T-helper 2 cell treated with Interferon-gamma antibody and Interleukin-4, amounts not matched to agents 5 μg/mL and 100 μg/mL, for 36 hours (primary cell): ENCODE measurements at regions not wholly inside any gene's neighbourhood (a gene's known extent, or its start where the extent isn't known, plus 50 kb on each side); places are given as distances from the start of the nearest gene placed in this dataset.
A peak's percentile ranks its signal among the peaks of the same experiment; 100 is the strongest.

Source experiments
- DNase-seq: peaks from one replicate; pipeline ENCODE4 v3.0.0; 2021; ENCODE audit warnings: low spot score
- H3K27ac Mint-ChIP-seq: one replicate; pipeline ENCODE4 v1.8.0; 2021; ENCODE audit warnings: mild to moderate bottlenecking, mixed read lengths
- H3K27me3 Mint-ChIP-seq: one replicate; pipeline ENCODE4 v1.8.0; 2021; ENCODE audit warnings: low read depth, mixed read lengths
- H3K36me3 Mint-ChIP-seq: one replicate; pipeline ENCODE4 v1.8.0; 2021; ENCODE audit warnings: low read depth, mixed read lengths
- H3K4me1 Mint-ChIP-seq: one replicate; pipeline ENCODE4 v1.8.0; 2021; ENCODE audit warnings: low read depth, mixed read lengths
- H3K4me3 Mint-ChIP-seq: one replicate; pipeline ENCODE4 v1.8.0; 2022; ENCODE audit warnings: mild to moderate bottlenecking, moderate library complexity, mixed read lengths
- H3K9me3 Mint-ChIP-seq: one replicate; pipeline ENCODE4 v1.8.0; 2021; ENCODE audit warnings: mixed read lengths

- H3K27ac Mint-ChIP-seq, result no peak overlapping the region
- no peaks in the 10 kb centered on the region for H3K36me3 Mint-ChIP-seq
- no peak for DNase-seq
- no peaks in the 10 kb centered on the region for H3K27me3 Mint-ChIP-seq
- H3K4me1 Mint-ChIP-seq, result no peaks in the 10 kb centered on the region
- no peak overlapping the region for H3K4me3 Mint-ChIP-seq
- H3K9me3 Mint-ChIP-seq, result no peaks in the 10 kb centered on the region
These were observed 179.6 kb downstream of the GASK1B start for GRCh38 chr4:157992948-157993839.

- no peak for DNase-seq
These were observed 180.7 kb downstream of the GASK1B start for GRCh38 chr4:157992038-157992705.

GRCh38 chr4:157988641-157989040 lies 184.2 kb downstream of the GASK1B start:
- no peak overlapping the region for H3K4me3 Mint-ChIP-seq
- no peak overlapping the region for H3K27ac Mint-ChIP-seq
- DNase-seq, result no peak
- no peaks in the 10 kb centered on the region for H3K27me3 Mint-ChIP-seq
- H3K9me3 Mint-ChIP-seq, result no peaks in the 10 kb centered on the region
- no peaks in the 10 kb centered on the region for H3K4me1 Mint-ChIP-seq
- H3K36me3 Mint-ChIP-seq, result no peaks in the 10 kb centered on the region

More at GRCh38 chr4:157992038-157992705, 180.7 kb downstream of the GASK1B start:
- no peak overlapping the region for H3K27ac Mint-ChIP-seq
- no peaks in the 10 kb centered on the region for H3K9me3 Mint-ChIP-seq
- no peak overlapping the region for H3K4me3 Mint-ChIP-seq
- H3K36me3 Mint-ChIP-seq, result no peaks in the 10 kb centered on the region
- no peaks in the 10 kb centered on the region for H3K4me1 Mint-ChIP-seq
- H3K27me3 Mint-ChIP-seq, result no peaks in the 10 kb centered on the region

- H3K4me1 Mint-ChIP-seq, result no peaks in the 10 kb centered on the region
- no peaks in the 10 kb centered on the region for H3K9me3 Mint-ChIP-seq
- H3K4me3 Mint-ChIP-seq, result no peak overlapping the region
- H3K27ac Mint-ChIP-seq, result no peak overlapping the region
- DNase-seq, result no peak
- H3K36me3 Mint-ChIP-seq, result no peaks in the 10 kb centered on the region
- H3K27me3 Mint-ChIP-seq, result no peaks in the 10 kb centered on the region
These were observed 188.4 kb downstream of the GASK1B start for GRCh38 chr4:157984285-157984911.

- H3K27me3 Mint-ChIP-seq, result no peaks in the 10 kb centered on the region
- no peaks in the 10 kb centered on the region for H3K4me1 Mint-ChIP-seq
- no peaks in the 10 kb centered on the region for H3K9me3 Mint-ChIP-seq
- H3K4me3 Mint-ChIP-seq, result no peak overlapping the region
- no peak overlapping the region for H3K27ac Mint-ChIP-seq
- no peak for DNase-seq
- H3K36me3 Mint-ChIP-seq, result no peaks in the 10 kb centered on the region
These were observed 189.5 kb downstream of the GASK1B start for GRCh38 chr4:157983300-157983699.

GRCh38 chr4:157980158-157980557 lies 192.7 kb downstream of the GASK1B start:
- H3K4me1 Mint-ChIP-seq, result no peaks in the 10 kb centered on the region
- H3K36me3 Mint-ChIP-seq, result no peaks in the 10 kb centered on the region
- no peak for DNase-seq
- no peaks in the 10 kb centered on the region for H3K27me3 Mint-ChIP-seq
- no peak overlapping the region for H3K4me3 Mint-ChIP-seq
- no peaks in the 10 kb centered on the region for H3K9me3 Mint-ChIP-seq
- no peak overlapping the region for H3K27ac Mint-ChIP-seq

GRCh38 chr4:157978680-157979361 lies 194.0 kb downstream of the GASK1B start:
- H3K9me3 Mint-ChIP-seq, result no peaks in the 10 kb centered on the region
- peak; percentile 7 for DNase-seq
- no peak overlapping the region for H3K4me3 Mint-ChIP-seq
- no peaks in the 10 kb centered on the region for H3K4me1 Mint-ChIP-seq
- no peak overlapping the region for H3K27ac Mint-ChIP-seq
- H3K36me3 Mint-ChIP-seq, result no peaks in the 10 kb centered on the region
- H3K27me3 Mint-ChIP-seq, result no peaks in the 10 kb centered on the region

- Mint-ChIP-seq H3K36me3 (no peaks in the 10 kb centered on the region), H3K27me3 (no peaks in the 10 kb centered on the region), H3K9me3 (no peaks in the 10 kb centered on the region)
These were observed 195.7 kb downstream of the GASK1B start for GRCh38 chr4:157977086-157977485.

GRCh38 chr4:157973297-157973696 lies 199.5 kb downstream of the GASK1B start:
- Mint-ChIP-seq H3K27ac (no peak overlapping the region), H3K9me3 (no peaks in the 10 kb centered on the region), H3K36me3 (no peaks in the 10 kb centered on the region), H3K4me1 (no peaks in the 10 kb centered on the region), H3K4me3 (no peak overlapping the region), H3K27me3 (no peaks in the 10 kb centered on the region)
- DNase-seq, result no peak

More at GRCh38 chr4:157977086-157977485, 195.7 kb downstream of the GASK1B start:
- Mint-ChIP-seq H3K4me1 (no peaks in the 10 kb centered on the region), H3K27ac (no peak overlapping the region), H3K4me3 (no peak overlapping the region)
- DNase-seq, result no peak

GRCh38 chr4:157964463-157964862 lies 208.4 kb downstream of the GASK1B start:
- Mint-ChIP-seq H3K27me3 (no peaks in the 10 kb centered on the region), H3K9me3 (no peaks in the 10 kb centered on the region), H3K4me3 (no peak overlapping the region), H3K27ac (no peak overlapping the region), H3K4me1 (no peaks in the 10 kb centered on the region), H3K36me3 (no peaks in the 10 kb centered on the region)
- no peak for DNase-seq

- H3K4me1 Mint-ChIP-seq, result no peaks in the 10 kb centered on the region
- no peaks in the 10 kb centered on the region for H3K36me3 Mint-ChIP-seq
- H3K27ac Mint-ChIP-seq, result no peak overlapping the region
- no peak overlapping the region for H3K4me3 Mint-ChIP-seq
- no peak for DNase-seq
- H3K9me3 Mint-ChIP-seq, result no peaks in the 10 kb centered on the region
- no peaks in the 10 kb centered on the region for H3K27me3 Mint-ChIP-seq
These were observed 211.4 kb downstream of the GASK1B start for GRCh38 chr4:157961229-157961990.

- H3K27me3 Mint-ChIP-seq, result no peaks in the 10 kb centered on the region
- H3K36me3 Mint-ChIP-seq, result no peaks in the 10 kb centered on the region
- no peak overlapping the region for H3K27ac Mint-ChIP-seq
- H3K9me3 Mint-ChIP-seq, result no peaks in the 10 kb centered on the region
- no peak for DNase-seq
- H3K4me3 Mint-ChIP-seq, result no peak overlapping the region
- no peaks in the 10 kb centered on the region for H3K4me1 Mint-ChIP-seq
These were observed 214.9 kb downstream of the GASK1B start for GRCh38 chr4:157957905-157958304.

GRCh38 chr4:157942017-157942416 lies 230.8 kb downstream of the GASK1B start:
- H3K9me3 Mint-ChIP-seq, result no peaks in the 10 kb centered on the region
- no peak overlapping the region for H3K4me3 Mint-ChIP-seq
- no peak for DNase-seq
- H3K36me3 Mint-ChIP-seq, result no peaks in the 10 kb centered on the region
- H3K27ac Mint-ChIP-seq, result no peak overlapping the region
- no peaks in the 10 kb centered on the region for H3K4me1 Mint-ChIP-seq
- no peaks in the 10 kb centered on the region for H3K27me3 Mint-ChIP-seq
